GM20431 (cell line): ENCODE measurements at regions not wholly inside any gene's neighbourhood (a gene's known extent, or its start where the extent isn't known, plus 50 kb on each side); places are given as distances from the start of the nearest gene placed in this dataset.
"Not testable (repeated sequence)": the region's sequence is repeated elsewhere in the genome, so short reads cannot be mapped to it uniquely, and the experiment has no call there.

Experiments
- in situ Hi-C: fragments of 300-500 bp; cut with MseI, MboI; formaldehyde crosslinking; loops from one replicate; pipeline ENCODE4 v1.15.0; 2020; ENCODE audit warnings: low sequenced_read_pairs; ENCODE audit not compliant: unreplicated experiment

DNA sequence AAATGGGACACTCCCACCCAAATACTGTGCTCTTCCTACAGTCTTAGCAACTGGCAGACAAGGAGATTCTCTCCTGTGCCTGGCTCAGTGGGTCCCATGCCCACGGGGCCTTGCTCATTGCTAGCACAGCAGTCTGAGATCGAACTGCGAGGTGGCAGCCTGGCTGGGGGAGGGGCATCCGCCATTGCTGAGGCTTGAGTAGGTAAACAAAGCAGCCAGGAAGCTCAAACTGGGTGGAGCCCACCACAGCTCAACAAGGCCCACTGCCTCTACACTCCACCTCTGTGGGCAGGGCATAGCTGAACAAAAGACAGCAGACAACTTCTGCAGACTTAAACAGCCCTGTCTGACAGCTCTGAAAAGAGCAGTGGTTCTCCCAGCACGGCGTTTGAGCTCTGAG, 174.8 kb downstream of the COL12A1 start:
- in situ Hi-C loops: not testable (repeated sequence)

DNA sequence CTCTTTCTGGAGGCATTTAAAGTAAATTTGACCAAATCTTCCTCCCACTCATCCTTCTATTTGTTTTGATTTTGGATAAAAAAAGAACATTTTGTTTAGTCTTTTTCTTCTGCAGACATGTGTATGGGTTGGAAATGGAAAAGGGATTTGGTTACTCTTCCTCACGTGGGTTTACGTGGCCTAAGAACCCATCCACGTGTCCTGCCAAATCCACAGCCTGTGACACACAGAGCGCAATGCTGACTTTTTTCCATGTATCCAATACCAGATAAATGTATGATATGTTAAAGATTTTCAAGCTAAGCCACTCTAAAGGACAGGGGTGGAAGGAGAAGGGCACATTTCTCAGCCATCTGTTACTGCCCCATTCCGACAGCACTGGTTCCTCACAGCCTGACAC, 176.5 kb downstream of the COL12A1 start:
- in situ Hi-C loops: no loop called here

DNA sequence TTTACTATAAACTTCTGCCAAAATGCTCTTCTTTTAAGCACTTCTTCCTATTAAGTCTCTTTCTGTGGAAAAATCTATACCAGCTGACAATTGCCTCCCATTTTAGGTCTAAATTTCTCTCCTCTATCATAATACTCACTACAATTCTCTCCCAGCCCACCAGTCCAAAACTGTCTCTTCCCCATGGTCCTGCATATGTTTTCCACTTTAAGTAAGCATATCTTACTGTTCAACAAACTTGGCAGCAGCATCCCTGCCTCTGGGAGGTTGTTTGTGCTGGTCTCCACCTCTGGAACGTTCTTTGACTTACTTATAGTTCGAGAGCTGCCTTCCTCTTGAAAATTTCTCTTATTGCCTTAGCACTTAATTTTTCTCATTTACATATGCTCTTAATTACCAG, 180.5 kb downstream of the COL12A1 start:
- in situ Hi-C loops: no loop called here

DNA sequence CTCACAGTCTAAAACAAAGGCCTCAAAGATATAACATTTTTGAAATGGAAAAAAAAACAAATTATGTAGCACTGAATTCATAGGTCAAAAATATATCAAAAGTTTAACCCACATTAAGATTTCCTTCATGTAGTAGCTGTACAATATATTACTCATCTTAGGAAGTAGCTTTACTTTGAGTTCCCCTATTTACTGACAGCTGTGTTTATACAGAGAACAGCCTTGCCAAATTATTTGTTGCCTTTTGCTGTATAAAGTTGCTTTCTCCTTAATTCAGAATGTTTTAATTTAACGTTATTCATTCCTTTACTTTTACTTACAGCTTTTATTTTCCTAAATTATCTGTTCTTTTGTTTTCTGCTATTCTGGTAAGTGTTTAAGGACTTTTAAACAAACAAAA, 181.0 kb downstream of the COL12A1 start:
- in situ Hi-C loops: no loop called here

DNA sequence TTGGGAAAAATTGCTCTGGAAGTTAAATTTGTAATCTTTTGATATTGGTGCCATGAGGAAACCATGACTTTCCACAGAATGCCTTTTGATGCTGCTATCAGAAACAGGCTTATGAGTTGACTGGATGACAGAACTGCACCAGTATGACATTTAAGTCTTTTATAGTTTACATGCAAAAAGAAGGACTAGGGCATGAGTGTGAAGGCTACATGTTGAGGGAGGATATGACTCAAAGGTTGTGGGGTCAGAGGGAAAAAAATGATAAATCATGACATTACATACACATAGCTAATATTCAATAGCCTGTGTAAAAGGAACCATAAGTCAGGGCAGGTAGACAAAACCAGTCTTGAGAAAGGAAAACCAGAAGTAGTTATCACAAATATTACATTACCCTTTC, 182.2 kb downstream of the COL12A1 start:
- in situ Hi-C loops: no loop called here

DNA sequence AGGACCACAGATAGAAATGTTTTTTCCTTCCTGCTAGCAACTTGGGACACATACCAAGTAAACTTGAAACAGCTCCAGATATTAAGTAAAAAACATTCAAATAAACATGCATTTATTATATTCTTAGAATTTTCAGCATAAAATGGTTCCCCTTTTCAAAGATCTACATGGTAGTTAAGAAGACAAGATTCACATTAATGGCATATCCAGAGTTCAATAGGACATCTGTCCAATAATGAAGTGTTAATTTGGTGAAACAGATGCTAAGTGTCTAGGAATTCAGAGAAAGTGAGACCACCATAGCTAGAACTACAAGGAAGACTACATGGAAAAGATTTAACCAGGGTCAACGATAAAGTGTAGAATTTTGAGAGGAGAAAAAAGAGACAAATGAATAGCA, 184.9 kb downstream of the COL12A1 start:
- in situ Hi-C loops: no loop called here

DNA sequence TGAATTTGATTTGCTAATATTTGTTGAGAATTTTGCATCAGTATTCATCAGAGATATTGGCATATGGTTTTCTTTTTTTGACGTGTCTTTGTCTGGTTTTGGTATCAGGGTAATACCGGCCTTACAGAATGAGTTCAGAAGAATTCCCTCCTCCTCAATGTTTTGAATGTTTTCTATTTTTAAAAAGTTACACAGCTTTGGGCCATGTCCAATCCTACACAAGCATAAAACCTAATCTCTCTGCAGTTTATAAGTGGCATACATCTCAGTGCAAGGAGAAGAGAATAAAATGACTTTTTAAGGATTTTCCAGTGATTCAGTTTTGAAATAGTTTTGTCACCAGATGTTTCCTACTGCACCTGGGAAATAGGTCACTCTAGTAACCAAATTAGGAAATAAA, 185.5 kb downstream of the COL12A1 start:
- in situ Hi-C loops: no loop called here

DNA sequence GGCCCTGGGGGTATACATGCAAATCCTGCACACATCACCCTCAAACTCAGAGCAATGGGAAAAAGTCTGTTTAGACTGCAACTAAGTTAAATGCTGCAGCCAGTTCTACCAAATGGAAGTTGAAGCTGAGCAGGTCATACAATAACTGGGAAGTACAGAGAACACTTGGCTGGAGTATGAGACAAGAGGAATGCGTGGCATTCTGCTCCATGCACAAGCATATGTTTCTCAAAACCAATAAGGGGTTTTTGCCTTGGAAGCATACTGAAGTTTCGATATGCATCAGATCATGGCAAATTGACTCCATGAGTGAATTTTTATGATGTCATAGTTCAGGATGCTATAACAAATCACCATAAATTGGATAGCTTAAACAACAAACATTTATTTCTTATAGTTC, 193.8 kb downstream of the COL12A1 start:
- in situ Hi-C loops: no loop called here

DNA sequence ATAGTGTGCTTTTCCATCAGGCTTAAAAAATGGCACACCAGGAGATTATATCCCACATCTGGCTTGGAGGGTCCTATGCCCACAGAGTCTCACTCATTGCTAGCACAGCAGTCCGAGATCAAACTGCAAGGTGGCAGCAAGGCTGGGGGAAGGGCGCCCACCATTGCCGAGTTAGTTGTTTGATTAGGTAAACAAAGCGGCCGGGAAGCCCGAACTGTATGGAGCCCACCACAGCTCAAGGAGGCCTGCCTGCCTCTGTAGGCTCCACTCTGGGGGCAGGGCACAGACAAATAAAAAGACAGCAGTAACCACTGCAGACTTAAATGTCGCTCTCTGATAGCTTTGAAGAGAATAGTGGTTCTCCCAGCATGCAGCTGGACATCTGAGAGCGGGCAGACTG, 201.9 kb downstream of the COL12A1 start:
- in situ Hi-C loops: not testable (repeated sequence)

DNA sequence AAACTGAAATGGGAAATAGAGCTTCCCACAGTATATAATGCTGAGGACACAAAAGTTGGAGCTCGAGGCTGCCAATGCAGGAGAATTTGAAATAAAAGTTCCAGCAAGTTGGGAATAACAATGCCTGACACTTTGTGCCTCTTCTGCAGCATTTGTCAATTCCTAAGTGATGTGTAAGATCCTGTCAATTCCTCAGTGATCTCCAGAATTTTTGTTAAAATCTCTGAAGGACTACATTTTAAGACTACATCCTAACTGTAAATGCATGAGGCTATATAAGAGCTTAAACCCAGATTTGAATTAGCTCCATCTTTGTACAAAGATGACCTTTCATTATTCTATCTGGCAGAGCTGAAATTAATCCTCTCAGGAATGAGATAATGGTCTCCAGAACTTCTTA, 208.2 kb downstream of the COL12A1 start:
- in situ Hi-C loops: no loop called here

DNA sequence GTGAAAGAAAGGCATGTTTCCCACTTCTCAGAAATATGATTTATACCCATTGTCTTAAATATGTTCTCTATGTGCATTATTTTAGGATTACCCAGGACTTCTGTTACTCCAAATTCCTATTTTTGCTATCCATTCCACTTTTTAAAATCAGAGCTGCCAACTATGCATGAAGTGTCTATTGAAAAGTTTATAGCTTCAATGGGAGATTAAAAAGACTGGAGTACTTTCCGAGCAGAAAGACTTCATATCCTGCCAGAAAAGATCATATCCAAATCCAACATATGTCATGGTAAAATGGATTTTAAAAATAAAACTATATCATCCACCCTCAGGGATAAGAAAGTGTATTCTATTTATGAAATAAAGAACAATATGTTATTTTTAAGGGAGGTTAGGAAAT, 212.7 kb downstream of the COL12A1 start:
- in situ Hi-C loops: no loop called here

DNA sequence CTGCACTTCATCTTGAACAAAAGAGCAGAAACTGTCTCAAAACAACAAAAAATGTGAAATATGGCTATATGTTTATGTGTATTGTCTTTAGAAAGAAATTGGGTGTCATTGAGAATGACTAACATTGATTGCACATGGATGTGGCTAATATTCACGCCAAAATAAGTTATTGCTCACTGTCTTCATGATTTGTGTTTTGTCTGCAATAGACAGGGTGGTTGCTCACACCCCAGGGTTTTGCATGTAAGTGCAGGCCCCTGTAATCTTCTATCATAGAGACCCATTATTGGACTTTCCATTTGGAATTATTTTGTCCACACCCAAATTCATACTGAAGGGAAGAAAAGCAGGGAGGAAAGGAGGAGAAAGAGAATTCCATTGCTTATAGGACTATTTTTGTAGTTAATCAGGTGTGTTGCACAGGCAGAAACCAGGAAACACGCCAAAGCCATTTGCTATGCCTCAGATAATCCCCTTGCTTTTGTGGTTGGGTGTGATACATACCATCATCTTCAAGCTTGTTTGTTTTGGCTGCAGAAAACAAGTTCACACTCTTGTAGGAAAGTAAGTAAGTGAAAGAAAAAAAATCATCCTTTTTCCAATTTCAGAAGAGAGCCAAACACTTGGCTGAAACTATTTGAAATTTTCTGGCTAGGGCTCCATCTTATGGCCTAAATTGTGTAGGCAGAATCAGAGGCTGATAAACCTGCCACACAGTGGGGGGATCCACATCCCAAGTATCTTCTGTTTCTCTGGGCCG, 214.1 kb downstream of the COL12A1 start:
- in situ Hi-C loops: no loop called here

DNA sequence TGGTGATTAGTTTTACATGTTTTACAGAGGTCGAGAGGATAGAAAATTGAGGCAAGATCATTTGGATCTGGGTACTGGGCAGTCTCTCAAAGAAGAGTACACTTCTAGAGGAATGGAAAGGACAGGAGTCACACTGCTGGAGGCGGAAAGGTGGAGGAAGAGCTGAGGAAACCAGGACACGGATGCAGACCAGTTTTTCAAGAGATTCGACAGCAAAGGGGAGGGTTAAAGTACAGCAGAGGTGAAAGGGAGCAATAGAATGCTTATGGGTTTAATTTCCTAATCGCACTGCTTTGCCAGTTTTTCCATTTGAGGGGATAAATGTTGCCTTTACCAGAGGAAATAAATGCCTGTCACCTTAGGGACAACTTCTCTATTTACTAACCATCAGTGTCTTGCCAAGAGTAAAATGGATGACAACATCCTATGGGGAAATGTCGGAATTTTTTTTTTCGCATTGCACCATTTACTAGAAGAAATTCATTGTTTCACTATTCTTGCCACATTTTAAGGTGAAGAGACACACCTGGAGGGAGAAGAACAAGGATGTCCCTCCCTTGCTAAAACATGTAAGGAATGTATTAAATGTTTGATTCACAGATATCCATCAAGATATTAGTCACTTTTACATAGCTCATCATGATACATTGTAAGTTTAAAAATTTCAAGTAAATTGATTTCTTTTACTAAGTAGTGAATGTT, 226.6 kb downstream of the COL12A1 start:
- in situ Hi-C loops: no loop called here

DNA sequence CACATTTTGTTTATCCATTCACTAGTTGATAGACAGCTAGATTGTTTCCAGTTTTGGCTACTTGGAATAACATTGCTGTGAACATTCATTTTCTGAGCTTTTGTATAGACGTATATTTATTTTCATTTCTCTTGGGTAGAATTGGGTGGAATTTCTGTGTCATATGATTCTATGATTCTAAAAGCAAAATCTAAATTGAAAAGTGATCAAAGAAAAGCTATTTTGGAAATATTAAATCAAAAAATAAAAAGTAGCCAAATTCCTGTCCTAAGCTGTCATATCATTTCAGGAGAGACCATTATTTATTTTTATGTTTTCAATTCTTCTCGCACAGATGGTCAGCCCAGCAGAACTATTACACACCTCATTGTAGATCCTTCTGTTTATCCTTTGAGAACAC, 229.2 kb downstream of the COL12A1 start:
- in situ Hi-C loops: no loop called here

DNA sequence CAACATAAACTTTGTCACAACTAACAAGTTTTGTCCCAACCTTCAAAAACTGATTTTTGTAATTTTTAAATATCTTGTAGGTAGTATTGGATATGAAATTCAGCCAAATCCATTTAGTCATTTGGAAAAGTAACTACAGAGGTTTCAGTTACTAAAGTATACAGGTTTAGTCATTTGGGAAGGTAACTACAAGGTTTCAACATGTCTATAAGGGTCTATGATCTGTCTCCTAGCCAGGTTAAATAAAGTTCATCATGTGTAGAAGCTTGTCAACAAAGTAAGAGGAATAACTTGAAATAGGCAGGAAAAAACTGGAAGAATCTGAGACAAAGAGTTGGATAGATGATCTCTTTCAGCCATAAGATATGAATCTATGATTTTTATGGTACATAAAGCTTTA, 229.8 kb downstream of the COL12A1 start:
- in situ Hi-C loops: no loop called here

DNA sequence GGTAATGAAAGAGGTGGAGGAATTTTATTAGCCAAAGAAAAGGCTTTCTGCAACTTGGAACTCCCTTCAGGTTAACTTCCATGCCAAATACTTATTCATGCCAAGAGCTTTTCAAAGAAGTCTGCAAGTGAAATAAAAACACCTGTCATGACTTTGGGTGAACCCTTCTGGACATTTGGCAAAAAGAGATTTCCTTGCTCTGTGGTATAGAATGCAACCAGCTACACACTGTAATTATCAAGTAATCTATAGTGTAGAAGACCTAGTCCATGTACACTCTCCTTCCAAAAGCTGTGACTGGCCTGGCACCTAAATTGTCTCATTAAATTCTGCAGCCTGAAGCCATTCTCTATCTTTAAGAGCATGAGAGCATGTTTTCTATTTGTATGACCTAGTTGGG, 232.3 kb downstream of the COL12A1 start:
- in situ Hi-C loops: no loop called here

DNA sequence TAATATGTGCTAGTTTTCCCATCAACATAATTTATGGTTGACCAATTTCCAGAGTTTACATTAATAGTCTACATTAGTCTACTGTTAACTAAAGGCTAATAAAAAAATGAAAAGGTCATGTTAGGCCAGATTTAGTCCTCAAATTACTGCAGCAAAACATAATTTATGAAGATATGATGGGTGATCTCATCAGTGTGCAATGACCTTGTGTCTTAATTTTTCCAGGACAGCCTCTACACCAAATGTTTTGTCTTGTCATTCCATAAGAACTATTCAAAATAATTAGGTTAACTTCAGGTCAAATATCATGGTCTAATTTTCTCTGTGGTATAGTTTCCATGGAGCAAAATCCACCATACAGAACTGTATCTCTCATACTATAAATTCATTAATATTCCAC, 234.2 kb downstream of the COL12A1 start:
- in situ Hi-C loops: no loop called here

DNA sequence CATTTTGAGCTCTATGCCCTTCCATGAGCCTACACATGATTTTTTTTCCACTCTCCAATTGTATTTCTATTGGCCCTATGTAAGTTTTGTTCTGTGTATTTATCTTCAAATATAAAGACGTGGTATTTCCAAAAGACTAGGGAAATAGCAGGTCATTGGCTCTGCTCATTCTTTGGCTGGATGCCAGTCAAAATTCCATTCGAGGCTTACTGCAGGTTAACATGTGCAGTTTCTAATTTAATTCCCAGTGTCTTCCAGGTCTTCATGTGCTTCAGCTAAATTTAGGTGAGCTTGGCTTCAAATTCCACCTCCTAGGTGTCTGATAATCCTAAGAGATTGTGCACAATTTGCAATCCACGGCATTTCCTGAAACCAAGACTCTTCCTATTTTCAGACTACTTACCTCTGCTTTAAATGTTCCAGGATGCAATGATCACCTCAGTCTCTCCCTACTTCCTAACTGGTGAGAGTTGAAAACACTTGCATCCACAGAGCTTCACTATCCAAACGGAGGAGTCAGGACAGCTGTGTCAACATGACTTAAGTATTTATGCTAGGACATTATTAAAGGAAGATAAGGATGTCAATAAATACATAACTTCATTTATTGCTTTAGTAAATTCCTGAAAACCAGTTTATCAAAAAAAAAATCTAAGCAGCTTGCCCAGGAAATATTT, 236.1 kb downstream of the COL12A1 start:
- in situ Hi-C loops: no loop called here

DNA sequence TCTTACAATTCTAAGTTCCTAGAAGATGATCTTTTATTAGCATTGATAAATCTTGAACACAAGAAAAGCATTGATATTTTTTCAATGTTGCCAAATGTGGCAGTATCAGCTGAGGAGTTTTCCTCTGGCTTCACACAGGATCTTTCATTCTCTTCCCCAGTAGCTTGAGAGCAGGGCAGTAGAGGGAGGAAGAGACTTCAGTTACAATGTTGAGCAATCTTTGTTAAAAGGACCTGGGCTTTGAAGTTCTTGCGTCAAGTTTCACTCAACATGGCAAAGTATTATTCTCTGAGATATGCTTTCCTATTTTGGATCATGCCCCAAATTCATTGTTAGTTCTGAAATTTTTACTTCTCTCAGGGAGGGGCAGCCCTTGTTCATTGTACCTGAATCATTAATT, 238.0 kb downstream of the COL12A1 start:
- in situ Hi-C loops: no loop called here

DNA sequence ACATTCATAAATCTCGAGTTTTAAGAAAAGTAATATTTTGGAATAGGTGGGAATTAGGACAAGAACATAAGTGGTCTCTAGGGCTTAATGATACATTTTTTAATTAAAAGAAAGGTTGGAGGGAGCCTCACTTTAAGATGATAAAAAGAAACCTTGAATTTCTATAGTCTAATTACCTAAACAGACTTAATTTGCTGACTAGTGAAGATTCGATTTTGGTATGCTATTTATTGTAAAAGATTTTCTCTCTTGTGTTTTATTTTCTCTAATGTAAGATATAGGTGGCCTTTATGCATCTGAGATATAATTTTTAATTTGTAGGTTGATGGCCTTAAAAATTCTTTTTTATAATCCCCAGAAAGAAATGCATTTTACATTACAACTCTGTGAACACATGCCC, 239.1 kb downstream of the COL12A1 start:
- in situ Hi-C loops: no loop called here

DNA sequence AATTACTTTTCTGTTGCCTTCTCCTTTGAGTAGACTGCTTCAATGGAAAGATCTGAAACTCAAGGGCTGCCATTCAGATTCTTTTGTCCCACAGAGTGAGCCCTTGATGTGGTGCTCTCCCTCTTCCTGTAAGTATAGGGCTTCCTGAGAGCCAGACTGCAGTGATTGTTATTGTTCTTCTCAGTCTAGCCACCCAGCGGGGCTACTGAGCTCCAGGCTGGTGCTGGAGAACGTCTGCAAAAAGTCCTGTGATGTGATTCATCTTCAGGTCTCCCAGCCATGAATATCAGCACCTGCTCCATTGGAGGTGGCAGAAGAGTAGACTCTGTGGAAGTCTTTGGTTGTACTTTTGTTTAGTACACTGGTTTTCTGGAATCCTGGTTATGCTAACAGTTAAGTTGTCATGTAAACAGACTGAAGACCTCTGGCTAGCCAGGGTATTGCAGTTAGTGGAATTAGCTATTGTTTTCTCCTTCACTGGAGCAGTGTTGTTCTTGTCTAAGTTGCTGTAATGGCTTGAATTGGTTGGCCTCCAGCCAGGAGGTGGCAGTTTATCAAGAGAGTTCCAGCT, 240.9 kb downstream of the COL12A1 start:
- in situ Hi-C loops: no loop called here
